ENCODE measurements at regions not wholly inside any gene's neighbourhood (a gene's known extent, or its start where the extent isn't known, plus 50 kb on each side); places are given as distances from the start of the nearest gene placed in this dataset.

DNA sequence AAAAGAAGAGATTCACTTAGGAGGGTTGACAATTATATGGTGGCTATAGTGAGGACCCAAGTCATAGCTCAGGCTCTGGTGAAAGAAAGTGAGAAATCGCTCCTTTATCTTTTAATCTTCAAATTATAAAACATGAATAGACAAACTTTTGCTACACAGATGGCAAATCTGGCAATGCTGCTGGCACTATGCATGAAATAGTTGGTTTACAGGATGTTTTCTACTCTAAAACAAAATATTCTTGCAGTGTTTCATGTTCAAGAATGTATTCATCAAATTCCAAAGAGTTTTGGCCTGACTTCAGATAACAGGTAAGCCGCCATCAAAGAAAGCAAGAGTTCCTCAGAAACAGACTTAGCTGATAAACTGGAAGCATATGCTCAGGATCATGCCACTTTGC lies 801.2 kb downstream of the C4orf33 start:
- no peak for DNase-seq (ENCODE audit: low read depth)

DNA sequence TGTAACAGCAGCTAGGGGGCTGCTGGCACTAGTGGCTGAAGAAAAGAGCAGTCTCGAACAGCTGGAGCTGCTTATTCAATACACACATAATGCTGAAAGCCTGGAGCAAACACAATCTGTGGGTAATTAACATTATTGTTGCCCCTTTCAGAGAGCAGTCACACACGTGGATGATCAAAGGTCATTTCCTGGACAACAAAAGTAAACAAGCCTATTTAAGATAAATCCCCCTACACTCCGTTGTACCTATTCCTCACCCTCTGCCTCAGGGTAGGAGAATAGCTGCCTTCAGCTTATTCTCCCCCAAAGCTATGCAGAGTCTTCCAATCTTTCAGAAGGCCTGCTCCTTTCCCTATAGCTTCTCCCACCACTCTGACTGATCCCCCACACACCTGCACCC lies 803.9 kb downstream of the C4orf33 start:
- no peak for DNase-seq (ENCODE audit: low read depth)

DNA sequence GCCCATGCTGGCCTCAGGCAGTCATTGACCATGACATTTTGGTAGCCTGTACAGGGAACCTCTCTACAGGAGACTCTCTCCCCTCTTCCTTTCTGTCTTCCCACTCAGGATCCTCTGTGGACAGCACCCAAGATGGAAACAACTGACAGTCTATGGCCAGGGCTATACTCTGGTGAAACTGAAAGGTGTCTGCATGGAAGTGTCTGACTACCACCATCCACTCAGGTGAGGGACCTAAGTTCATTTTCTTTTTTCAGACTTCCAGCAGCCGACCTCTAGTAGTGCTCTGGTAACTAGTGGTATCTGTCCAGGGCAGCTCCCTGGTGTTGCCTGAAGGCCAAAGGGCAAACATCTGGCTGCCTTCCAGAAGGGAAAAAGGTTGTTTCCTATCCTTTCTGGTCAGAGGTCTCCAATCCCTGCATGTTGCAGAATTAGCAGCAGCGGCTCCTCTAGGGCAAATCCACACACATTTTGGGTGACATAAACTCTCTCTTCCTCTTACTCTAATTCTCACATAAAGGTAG lies 804.5 kb downstream of the C4orf33 start:
- DNase-seq (ENCODE audit: low read depth): no peak

DNA sequence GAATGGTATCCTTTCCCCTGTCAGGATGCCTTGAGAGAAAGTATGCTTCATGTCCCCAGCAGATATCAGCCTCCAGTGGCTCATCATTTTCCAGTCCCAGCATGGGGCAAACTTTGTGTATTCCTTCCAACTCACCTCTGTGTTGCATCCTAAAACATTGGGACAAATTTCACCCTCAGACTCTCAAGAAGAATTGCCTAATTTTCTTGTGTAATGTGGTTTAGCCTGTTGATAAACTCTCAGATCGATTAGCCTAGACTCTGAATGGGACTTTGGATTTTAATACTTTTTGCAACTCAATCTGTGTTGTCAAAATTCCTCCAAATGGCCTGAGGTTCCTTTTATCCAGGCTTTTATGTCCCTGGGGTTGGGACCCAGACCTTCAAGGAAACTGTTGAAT lies 805.3 kb downstream of the C4orf33 start:
- DNase-seq (ENCODE audit: low read depth): no peak

DNA sequence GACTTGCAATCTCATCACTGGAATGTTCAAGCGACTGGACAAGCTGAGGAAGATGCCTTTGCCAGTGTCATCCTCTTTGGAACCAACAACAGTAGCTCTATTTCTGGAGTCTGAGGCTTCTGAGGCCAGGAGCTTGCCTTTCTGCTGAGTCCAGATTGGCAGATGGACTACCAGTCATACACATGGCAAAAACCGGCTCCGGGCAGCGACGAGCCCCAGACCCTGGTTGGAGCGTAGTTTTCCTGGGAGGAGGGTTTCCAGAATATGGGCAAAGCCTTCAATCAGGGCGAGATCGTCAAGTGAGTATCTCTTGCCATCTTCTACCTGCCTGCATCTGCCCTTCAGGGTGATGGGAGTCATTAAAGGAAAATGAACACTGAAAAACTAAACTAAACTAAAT lies 807.9 kb downstream of the C4orf33 start:
- no peak for DNase-seq (ENCODE audit: low read depth)

DNA sequence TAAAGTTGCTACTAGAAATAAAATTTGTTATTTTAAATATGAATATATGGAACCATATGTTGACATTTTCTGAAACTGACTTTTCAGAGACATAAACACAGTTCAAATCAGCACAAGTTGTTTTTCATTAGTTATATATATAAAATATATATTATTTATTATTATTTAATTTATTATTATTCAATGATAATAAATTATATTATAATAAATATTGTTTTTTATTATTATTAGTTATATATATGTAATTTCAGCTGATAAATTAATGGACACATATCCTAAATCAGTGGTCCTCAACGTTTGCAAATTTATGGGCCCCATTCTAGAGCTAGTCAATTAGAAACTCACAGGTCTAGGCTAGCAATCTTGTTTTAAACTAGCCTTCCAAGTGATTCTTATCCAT lies 809.3 kb downstream of the C4orf33 start:
- no peak for DNase-seq (ENCODE audit: low read depth)

DNA sequence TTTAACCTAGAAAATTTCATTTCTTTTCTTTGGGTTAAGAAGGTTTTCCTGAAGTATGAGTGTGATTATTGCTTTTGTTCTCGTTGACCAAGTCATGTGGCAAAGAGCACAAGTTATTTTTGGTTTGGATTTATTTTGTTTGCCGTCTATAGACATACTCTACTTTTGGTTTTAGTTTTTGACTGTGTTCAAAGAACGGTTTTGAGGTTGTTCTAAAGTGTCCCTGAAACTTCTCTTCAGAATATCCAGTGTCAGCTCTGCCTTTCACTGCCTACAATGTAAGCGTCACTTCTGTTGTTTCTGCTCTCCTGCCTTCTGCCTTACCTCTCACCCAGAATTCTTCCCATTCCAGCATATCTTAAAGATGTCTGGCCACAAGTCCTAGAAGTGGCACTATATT lies 812.2 kb downstream of the C4orf33 start:
- no peak for DNase-seq (ENCODE audit: low read depth)

DNA sequence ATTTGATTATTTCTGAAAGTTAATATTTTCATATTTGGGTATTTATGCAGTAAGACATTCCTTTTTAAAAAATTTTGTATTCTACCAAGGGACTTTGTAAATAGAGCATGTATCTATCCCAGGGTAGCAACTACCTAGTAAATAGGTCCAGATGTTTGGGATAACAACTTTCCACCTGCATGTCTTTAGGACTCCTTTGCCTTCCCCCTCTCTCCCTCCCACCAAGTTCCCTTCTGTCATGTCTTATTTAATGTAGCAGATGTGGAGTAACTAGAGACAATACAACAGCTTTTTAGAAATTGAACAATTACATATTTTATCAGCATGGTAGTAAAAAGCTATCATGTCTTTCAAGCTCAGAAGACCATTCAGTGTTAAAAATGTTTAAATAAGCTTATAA lies 821.0 kb downstream of the C4orf33 start:
- DNase-seq (ENCODE audit: low read depth): no peak

DNA sequence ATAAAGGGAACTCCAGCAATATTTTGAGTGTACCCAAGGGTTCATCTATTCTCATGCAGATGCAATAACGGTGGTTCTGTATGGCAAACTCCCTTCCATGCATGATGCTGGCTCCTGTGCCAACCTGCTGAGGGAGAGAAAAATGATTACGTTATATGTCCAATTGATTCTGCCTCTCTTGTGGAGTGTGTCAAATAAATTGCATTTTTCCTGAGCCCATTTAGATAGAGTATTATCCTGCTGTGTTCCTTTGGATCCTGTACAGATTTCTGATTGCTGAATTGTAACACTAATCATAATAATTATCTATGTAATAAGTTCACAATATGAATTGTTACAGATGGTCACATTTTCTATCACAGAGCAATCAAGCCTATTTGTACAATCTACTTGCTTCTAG lies 821.7 kb downstream of the C4orf33 start:
- no peak for DNase-seq (ENCODE audit: low read depth)

DNA sequence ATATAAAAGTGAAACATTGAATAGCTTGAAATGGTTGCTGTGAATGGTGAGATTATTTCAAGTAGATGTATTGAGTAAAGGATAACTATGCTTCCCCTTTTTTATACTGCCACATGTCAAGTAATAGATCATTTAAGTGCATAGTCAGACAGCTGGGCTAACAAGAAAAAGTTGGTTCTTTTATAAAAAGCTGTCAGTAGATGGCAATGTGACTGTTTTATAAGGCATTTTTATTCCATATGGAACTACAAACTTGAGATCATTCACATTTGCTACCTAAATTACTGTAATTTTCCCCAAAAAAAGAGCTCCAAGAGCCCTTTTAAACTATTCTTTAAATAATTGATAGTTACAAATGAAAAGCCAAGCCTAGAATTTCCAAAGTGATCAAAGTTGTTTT lies 831.0 kb downstream of the C4orf33 start:
- DNase-seq (ENCODE audit: low read depth): no peak

DNA sequence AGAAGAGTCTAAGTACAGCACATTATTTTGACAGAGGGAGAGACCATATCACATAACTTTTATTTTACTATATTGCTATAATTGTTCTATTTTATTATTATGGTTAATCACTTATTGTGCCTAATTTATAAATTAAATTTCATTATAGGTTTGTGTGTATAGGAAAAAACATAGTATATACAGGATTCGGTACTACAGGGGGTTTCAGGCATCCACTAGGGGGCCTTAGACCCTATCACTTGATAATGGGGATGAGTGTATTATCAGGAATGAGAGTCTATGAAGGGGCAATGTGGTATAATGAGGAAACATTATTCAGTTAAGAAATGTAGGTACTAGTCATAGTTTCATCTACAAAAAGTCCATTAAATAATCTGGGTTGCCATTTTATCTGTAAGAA lies 833.1 kb downstream of the C4orf33 start:
- no peak for DNase-seq (ENCODE audit: low read depth)

DNA sequence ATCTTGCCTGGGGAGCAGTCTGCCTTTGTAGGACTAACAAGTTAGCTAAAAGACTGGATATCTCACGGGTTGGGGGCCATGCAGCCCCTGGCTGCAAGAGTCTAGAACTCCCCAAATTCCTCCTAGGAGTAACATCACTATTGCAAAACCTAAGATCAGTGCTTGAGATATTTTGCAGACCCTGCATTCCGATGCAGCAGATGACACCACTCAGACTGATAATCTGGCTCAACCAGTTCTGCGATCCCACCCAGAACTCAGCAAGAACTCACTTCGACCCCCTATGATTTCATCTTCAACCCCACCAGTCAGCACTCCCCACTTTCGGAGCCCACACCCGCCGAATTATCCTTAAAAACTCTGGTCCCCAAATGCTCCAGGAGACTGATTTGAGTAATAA lies 834.0 kb downstream of the C4orf33 start:
- DNase-seq (ENCODE audit: low read depth): no peak

DNA sequence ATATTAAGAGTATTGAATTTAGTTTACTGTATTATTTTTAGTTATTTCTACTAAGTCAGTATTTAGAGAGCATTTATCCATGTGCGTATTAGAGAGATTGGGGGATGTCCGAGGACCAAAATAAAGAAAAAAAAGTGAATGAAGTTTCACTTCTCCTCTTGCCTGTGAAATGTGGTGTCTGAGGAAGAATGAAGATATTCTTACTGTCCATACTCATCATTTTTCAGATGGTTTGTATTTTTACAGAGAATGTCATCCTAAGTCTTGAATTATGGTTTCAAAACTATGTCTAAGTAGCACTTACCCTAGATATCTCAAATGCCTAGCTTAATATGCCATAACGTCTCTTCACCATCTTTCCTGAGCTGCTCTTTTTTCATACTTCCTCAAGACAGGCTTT lies 854.3 kb downstream of the C4orf33 start:
- no peak for DNase-seq (ENCODE audit: low read depth)

DNA sequence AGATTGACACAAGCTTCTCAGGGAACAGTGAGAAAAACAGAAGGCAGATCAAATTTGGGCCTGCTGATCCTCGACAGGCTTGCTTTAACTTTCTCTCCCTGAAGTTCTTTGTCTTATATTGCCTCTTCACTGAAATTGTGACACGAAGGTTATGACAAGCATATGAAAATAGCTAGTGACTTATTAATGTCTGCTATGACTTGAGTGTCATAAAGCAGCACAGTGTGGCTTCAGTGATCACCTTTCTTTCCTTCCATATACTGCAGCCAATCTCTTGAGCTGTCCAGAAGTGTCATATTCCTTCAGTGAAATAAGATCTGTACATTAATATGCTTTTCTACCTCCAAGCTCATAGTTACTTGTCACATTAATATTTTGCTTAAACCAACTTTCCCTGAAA lies 870.2 kb downstream of the C4orf33 start:
- DNase-seq (ENCODE audit: low read depth): no peak

DNA sequence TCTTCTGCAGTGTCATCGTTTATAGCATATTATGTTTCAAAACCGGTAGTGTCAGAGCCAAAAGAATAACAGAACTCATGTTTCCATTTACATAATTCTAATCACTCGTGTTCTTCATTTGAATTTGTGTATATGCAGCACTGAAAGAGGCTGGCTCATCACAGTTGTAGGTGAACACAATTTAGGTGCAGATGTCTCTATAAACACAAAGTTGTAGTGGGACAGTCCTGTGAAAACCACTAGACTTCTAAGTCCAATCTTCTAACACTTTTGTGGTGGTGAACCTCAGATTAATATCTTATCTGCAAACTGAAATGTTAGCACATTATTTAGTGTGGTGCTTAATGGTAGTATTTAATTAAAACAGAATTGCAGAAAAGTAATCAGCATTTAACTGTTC lies 872.4 kb downstream of the C4orf33 start:
- no peak for DNase-seq (ENCODE audit: low read depth)

DNA sequence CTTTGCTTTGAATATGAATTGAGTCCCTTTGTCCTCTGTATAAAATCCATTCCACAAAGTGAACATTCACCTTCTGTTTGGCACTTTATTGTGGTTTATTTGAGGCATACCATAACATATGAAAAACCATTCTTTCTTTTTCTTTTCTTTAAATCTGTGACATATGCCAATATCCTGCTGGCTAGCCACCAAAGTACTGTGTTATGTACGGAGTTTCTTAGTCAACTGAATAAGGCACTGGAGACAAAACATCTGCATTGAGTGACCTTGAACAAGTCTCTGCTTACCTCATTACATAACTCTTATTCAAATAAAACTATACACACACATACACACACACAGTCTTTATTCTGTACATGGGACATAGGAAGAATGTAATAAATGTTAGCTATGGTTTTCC lies 872.8 kb downstream of the C4orf33 start:
- DNase-seq (ENCODE audit: low read depth): no peak

DNA sequence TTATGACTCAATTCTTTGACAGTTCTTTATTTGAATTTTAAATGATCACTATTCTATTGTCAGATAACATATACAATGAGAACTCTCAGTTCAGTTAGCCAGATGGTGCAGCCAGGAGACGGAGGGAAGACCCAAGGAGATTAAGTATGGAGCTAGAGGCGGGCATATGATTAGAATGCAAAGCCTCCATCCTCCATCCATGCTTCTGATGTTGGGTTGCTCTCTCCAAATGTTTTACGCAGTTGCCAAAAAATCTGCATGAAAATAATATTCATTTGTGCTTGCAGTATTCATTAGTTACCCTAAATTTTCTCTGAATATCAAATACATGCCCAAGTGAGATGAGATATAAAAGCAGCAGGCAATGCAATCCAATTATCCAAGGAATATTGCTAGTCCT lies 874.8 kb downstream of the C4orf33 start:
- DNase-seq (ENCODE audit: low read depth): no peak

DNA sequence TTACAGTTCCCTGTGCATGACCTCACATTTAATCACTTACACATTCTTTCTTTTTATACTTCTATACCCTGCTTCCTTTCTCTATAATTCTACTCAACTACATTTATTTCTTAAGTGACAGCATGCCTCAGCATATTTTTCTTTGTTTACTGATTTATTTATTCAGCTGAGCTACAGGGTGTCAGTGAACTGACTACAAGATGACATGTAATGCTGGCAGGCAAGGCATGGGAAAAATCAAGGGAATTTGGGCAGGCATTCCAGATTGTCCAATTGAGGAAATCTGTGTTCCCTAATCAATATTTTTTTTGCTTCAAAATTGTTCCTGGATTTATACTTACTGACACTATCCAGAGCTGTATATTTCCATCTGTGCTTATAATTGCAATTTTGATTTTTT lies 875.5 kb downstream of the C4orf33 start:
- no peak for DNase-seq (ENCODE audit: low read depth)

DNA sequence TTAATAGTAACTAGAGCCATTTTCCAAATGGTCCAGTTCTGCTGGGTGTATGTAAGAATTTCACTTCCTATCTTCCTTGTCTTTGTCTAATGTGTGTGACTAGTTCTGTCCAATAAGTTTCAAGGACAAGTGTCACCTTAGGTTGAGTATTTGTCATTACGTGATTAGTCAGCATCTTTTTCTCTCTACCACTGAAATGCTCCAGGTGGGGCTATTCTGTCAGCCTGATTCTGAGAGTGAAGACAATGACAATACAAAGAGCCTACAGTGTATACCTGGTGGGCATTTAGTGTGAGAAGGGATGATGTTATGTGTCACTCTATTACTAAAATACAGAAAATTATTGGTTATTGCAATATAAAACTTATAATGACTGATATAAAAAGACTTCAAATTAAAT lies 876.3 kb downstream of the C4orf33 start:
- DNase-seq (ENCODE audit: low read depth): no peak

DNA sequence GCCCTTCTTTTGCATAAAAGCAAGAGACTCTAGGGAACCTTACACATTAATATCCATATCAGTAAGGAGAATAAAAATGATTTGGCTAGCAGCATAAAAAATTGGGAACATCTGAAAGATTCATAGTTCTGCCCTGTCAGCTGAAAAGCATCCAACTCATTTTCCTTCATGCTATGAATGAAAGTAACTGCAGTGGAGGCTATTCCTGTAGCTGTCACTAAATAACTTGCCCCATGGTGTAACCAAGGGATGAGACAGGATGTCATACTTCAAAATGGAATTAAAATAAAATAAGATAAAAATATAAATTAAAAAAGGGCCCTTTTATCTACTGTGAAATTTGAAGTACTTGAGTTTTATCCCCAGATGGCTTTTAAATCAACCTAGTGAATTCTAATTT lies 878.8 kb downstream of the C4orf33 start:
- DNase-seq (ENCODE audit: low read depth): no peak

DNA sequence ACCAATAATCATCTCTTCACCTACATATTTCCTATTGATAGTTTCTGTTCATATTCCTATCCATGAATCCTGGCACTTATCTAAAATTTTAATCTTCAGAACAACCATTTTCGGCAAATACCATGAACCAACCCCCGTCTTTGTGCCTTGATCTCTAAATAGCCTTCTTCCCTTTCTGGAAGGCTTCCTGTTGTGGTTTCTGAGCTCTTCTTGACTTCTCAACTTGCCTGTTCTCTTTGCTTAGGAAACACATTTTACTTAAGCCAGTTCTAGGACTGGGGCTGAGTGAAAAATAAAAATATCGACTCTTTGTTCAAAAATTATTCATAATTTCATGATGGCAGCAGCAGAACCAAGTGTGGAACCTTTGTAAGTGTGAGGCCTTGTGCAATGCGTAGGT lies 882.4 kb downstream of the C4orf33 start:
- no peak for DNase-seq (ENCODE audit: low read depth)

DNA sequence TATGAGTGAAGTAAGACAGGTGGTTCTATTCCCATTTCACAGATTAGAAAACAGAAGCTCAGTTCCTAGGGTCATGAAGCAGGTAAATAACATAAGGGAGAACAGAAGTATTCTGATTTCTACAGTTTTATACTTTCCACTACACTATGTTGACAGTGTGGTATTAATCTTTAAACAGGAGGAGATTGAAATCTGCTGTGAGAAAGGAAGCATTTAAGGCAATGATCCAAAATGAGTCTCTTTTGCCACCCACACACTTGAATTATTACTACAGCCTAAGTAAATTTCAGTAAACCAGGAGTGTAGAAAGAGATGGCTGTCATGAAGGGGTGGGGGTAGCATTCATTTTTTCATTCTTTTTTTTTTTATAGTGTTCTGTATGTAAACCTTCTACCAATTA lies 893.0 kb downstream of the C4orf33 start:
- no peak for DNase-seq (ENCODE audit: low read depth)

DNA sequence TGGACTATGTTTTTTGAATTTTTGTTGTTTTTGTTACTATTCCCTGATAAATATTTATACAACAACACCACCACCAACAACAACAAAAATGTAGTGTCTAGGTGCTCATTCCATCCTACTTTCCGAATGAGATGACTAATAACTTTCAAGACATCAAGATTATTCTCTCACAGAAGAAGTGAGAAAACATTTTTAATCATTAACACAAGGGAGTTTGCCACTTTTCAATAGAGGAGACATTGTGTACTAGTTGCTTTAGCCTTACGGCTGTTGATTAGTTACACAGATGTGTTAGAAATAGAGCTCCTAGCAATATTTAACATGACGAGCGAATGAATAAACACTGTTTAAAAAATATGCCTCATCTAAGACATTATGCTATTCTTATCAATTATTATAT lies 898.8 kb downstream of the C4orf33 start:
- DNase-seq (ENCODE audit: low read depth): no peak

DNA sequence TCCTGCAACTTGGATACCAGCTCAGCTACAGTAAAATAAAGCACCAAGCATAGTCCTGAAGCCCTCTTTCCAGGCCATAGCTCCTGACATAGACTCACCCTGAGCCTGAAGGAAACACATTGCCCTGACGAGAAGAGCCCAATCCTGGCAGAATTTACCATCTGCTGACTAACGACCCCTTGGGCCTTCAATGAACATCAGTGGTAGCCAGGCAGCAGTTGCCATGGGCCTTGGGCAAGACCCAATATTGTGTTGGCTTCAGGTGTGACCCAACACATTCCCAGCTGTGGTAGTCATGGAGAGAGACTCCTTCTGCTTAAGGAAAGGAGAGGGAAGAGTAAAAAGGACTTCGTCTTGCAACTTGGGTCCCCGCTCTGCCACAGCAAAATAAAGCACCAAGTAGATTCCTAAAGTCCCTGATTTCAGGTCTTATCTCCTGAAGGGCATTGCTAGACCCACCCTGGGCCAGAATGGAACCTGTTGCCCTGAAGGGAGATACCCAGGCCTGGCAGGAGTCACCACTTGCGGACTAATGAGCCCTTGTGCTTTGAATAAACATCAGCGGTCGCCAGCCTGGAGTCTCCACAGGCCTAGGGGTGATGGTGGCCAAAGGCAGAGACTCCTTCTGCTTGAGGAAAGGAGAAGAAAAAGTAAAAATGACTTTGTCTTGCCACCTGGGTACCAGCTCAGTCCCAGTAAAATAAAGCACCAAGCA lies 902.6 kb downstream of the C4orf33 start:
- DNase-seq (ENCODE audit: low read depth): no peak

DNA sequence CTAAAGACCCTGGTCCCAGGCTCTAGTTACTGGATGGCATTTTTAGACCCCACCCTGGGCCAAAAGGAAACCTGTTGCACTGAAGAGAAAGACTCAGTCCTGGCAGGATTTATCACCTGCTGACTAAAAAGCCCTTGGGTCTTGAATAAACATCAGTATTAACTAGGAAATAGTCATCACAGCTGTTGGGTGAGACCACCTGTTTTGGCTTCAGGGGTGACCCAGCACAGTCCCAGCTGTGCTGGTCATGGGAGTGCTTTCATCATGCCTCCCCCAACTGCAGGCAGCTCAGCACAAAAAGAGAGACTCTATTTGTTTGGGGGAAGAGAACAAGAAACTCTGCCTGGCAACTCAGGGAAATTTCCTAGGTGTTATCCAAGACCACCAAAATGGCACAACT lies 903.2 kb downstream of the C4orf33 start:
- no peak for DNase-seq (ENCODE audit: low read depth)

All from fibroblast of the conjunctiva (primary cell).